MM.1S (cell line): ENCODE measurements at regions not wholly inside any gene's neighbourhood (a gene's known extent, or its start where the extent isn't known, plus 50 kb on each side); places are given as distances from the start of the nearest gene placed in this dataset.

Experiments
- DNase-seq: peaks from one replicate; pipeline ENCODE4 v3.0.0-alpha.2; 2015
- H2AFZ ChIP-seq: fragments of 300-600 bp; sonication (generic); 2 replicates; pipeline ENCODE4 v1.6.0; 2016; ENCODE audit warnings: antibody characterized with exemption, low read length
- H3F3A ChIP-seq: fragments of 300-600 bp; sonication (generic); 2 replicates; pipeline ENCODE4 v1.6.1; 2016; ENCODE audit warnings: mild to moderate bottlenecking, antibody characterized with exemption, low read length, moderate library complexity, mixed read lengths; ENCODE audit not compliant: insufficient read depth
- H3K27ac ChIP-seq: fragments of 300-600 bp; sonication (generic); 2 replicates; pipeline ENCODE4 v1.5.1; 2016; ENCODE audit warnings: mild to moderate bottlenecking, low read length
- H3K27me3 ChIP-seq: fragments of 300-600 bp; sonication (generic); replicated peaks from 2 replicates; pipeline ENCODE4 v1.6.0; 2016; ENCODE audit warnings: low read length; ENCODE audit not compliant: insufficient read depth
- H3K36me3 ChIP-seq: fragments of 300-600 bp; sonication (generic); replicated peaks from 2 replicates; pipeline ENCODE4 v1.6.1; 2016; ENCODE audit warnings: mild to moderate bottlenecking, low read length, mixed read lengths; ENCODE audit not compliant: insufficient read depth
- H3K4me1 ChIP-seq: fragments of 300-600 bp; sonication (generic); 2 replicates; pipeline ENCODE4 v1.6.1; 2016; ENCODE audit warnings: low read length, mixed read lengths
- H3K4me2 ChIP-seq: fragments of 300-600 bp; sonication (generic); 2 replicates; pipeline ENCODE4 v1.6.0; 2016; ENCODE audit warnings: low read depth, low read length
- H3K4me3 ChIP-seq: fragments of 300-600 bp; sonication (generic); 2 replicates; pipeline ENCODE4 v1.5.1; 2016; ENCODE audit warnings: low read length, mixed read lengths
- H3K79me2 ChIP-seq: fragments of 300-600 bp; sonication (generic); 2 replicates; pipeline ENCODE4 v1.6.1; 2016; ENCODE audit warnings: mixed run types, low read length, mixed read lengths
- H3K9ac ChIP-seq: fragments of 300-600 bp; sonication (generic); 2 replicates; pipeline ENCODE4 v1.6.1; 2016; ENCODE audit warnings: low read length, mixed read lengths
- H3K9me2 ChIP-seq: fragments of 300-600 bp; sonication (generic); replicated peaks from 2 replicates; pipeline ENCODE4 v1.6.1; 2016; ENCODE audit warnings: mild to moderate bottlenecking, low read length, mixed read lengths; ENCODE audit not compliant: insufficient read depth
- H3K9me3 ChIP-seq: fragments of 300-600 bp; sonication (generic); replicated peaks from 2 replicates; pipeline ENCODE4 v1.6.1; 2016; ENCODE audit warnings: mild to moderate bottlenecking, low read length, mixed read lengths; ENCODE audit not compliant: insufficient read depth
- H4K20me1 ChIP-seq: fragments of 300-600 bp; sonication (generic); 2 replicates; pipeline ENCODE4 v1.6.1; 2016; ENCODE audit warnings: mild to moderate bottlenecking, low read length, moderate library complexity, mixed read lengths; ENCODE audit not compliant: insufficient read depth
- CTCF ChIP-seq: fragments of 300-600 bp; sonication (generic); IDR thresholded peaks from 2 replicates; pipeline ENCODE4 v1.5.1; 2016; ENCODE audit warnings: antibody characterized with exemption, low read length, mixed read lengths
- EZH2 ChIP-seq: fragments of 300-600 bp; sonication (generic); optimal IDR thresholded peaks from 2 replicates; pipeline ENCODE3; 2017; ENCODE audit warnings: low read depth, mild to moderate bottlenecking, antibody characterized with exemption, low read length, mixed read lengths
- EZH2phosphoT487 ChIP-seq: fragments of 300-600 bp; sonication (generic); IDR thresholded peaks from 2 replicates; pipeline ENCODE4 v1.6.1; 2018; ENCODE audit warnings: antibody characterized with exemption, low read length

DNA sequence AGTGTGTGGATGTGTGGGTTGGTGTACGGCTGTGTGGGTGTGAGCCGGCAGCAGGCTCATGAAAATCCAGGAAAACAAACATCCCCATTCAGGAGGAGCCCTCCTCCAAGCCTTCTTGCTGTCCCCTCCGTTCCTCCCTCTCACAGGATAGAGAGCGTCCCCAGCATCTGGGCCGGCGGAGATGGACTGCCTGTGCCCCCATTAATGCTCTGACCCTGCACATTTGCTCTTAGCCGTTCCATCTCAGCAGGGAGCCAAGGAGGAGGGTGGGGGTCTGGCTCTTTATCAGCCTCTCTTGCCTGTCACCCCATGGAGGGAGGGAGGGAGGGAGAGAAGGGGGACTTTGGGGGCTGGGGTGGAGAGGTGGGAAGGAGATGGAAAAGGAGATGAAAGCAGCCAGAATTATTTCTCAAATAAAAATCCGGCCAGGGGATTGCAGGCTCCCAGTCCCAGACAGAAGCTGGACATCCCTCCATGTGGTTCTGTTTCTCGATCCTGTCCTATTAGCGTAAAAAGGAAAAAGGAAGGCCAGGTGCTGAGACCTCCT, 240.0 kb upstream of the ZFHX3 start:
- no peak for DNase-seq
- no peak overlapping the region for H2AFZ ChIP-seq
- no peaks in the 10 kb centered on the region for H4K20me1 ChIP-seq
- H3K79me2 ChIP-seq: no peaks in the 10 kb centered on the region
- no peak overlapping the region for H3K9ac ChIP-seq
- H3K4me1 ChIP-seq: no peaks in the 10 kb centered on the region
- no peaks in the 10 kb centered on the region for H3K36me3 ChIP-seq
- H3F3A ChIP-seq: no peaks in the 10 kb centered on the region
- H3K4me2 ChIP-seq: no peak overlapping the region
- no peak overlapping the region for H3K27ac ChIP-seq
- no peaks in the 10 kb centered on the region for H3K9me2 ChIP-seq
- no peak overlapping the region for H3K4me3 ChIP-seq
- no peaks in the 10 kb centered on the region for H3K9me3 ChIP-seq
- H3K27me3 ChIP-seq: no peaks in the 10 kb centered on the region
- TF ChIP-seq EZH2phosphoT487 (no peak), CTCF (no peak), EZH2 (no peak)

- TF ChIP-seq EZH2phosphoT487 (no peak), CTCF (no peak), EZH2 (no peak)
- Histone ChIP-seq H3K9ac (no peak overlapping the region), H3F3A (no peaks in the 10 kb centered on the region), H3K4me1 (no peaks in the 10 kb centered on the region), H3K27ac (no peak overlapping the region), H3K27me3 (no peaks in the 10 kb centered on the region), H3K79me2 (no peaks in the 10 kb centered on the region), H3K36me3 (no peaks in the 10 kb centered on the region), H3K9me2 (no peaks in the 10 kb centered on the region), H3K9me3 (no peaks in the 10 kb centered on the region), H3K4me2 (no peak overlapping the region), H2AFZ (no peak overlapping the region), H4K20me1 (no peaks in the 10 kb centered on the region), H3K4me3 (no peak overlapping the region)
- DNase-seq: no peak
Measured at GRCh38 chr16:73286346-73287267, 238.7 kb upstream of the ZFHX3 start.

DNA sequence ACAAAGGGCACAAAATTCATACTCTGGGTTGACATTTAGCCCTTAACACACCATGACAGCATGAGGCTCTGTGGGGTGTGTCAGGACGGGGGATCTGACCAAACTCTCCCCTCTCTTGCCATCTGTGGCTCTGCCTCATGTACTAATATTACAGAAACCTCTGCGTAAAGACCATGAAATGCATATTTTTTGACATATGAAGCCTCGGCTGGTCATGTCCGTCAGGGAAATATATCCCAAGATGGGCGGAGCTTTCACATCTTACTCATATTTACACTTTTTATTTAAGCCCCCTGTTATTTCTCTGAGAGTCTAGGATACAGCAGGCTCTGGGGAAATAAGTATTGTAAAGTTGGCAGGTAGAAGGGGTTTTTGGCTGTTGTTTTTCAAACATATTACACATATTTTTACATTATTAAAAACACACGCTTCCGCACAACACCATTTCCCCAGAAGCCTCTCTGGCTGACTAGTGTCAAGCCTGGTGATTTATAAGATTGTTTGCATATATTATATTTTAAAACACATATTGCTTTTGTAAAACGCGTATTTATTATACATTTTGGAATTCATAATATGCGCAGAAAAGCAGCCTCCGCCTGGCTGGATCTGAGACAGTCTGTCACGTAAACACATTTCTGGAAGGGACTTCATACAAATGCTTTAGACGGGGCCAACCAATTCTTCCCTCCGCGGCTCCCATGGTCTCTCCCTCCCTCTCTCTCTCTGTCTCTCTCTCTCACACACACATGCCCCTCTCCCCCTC, 237.7 kb upstream of the ZFHX3 start:
- H3K4me2 ChIP-seq: no peak overlapping the region
- H3K27me3 ChIP-seq: no peaks in the 10 kb centered on the region
- H2AFZ ChIP-seq: no peak overlapping the region
- TF ChIP-seq EZH2phosphoT487: no peak
- no peak for TF ChIP-seq CTCF
- TF ChIP-seq EZH2: no peak
- H3F3A ChIP-seq: no peaks in the 10 kb centered on the region
- no peaks in the 10 kb centered on the region for H4K20me1 ChIP-seq
- no peaks in the 10 kb centered on the region for H3K36me3 ChIP-seq
- H3K4me3 ChIP-seq: no peak overlapping the region
- H3K9me3 ChIP-seq: no peaks in the 10 kb centered on the region
- no peak overlapping the region for H3K9ac ChIP-seq
- H3K4me1 ChIP-seq: no peaks in the 10 kb centered on the region
- DNase-seq: no peak
- no peaks in the 10 kb centered on the region for H3K79me2 ChIP-seq
- H3K27ac ChIP-seq: no peak overlapping the region
- H3K9me2 ChIP-seq: no peaks in the 10 kb centered on the region
